GM13976 (cell line): ENCODE measurements at regions not wholly inside any gene's neighbourhood (a gene's known extent, or its start where the extent isn't known, plus 50 kb on each side); places are given as distances from the start of the nearest gene placed in this dataset.

Source experiments
- DNase-seq: peaks from one replicate; pipeline ENCODE4 v3.0.0; 2012; ENCODE audit warnings: low spot score
- in situ Hi-C: fragments of 300-500 bp; cut with MboI; formaldehyde crosslinking; loops from one replicate; pipeline ENCODE4 v1.12.0; 2022; ENCODE audit warnings: low sequenced_read_pairs, mixed read lengths, inconsistent platforms; ENCODE audit not compliant: unreplicated experiment
- TF ChIP-seq, protein P1 (sequence below): IDR thresholded peaks from 2 replicates; pipeline ENCODE4 v1.5.1; 2012; ENCODE audit warnings: borderline replicate concordance, mild to moderate bottlenecking; ENCODE audit not compliant: insufficient read depth; ENCODE audit errors: extremely low read depth, missing control alignments, control extremely low read depth

DNA sequence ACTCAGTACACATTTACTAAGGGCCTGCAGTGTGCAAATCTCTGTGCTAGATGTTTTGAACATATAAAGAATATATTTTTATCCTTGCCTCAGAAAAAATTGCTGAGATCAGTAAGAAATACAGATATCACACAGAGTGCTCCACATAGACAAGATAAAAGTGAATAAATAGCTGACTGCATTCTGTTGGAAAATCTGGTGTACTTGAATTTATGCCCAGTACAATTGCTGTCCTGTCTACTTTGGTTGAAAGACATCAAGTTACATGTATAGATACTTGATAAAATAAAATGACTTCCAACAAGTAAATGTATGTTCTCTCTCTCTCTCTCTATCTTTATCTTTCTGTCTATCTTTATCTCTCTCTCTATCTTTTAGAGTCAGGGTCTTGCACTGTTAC lies 381.2 kb upstream of the CBLB start:
- in situ Hi-C loops: loop anchor here (10.0 kb wide), 1 partner anchor 75 kb away; no protein-coding TSS in a partner anchor
- no peak for DNase-seq

DNA sequence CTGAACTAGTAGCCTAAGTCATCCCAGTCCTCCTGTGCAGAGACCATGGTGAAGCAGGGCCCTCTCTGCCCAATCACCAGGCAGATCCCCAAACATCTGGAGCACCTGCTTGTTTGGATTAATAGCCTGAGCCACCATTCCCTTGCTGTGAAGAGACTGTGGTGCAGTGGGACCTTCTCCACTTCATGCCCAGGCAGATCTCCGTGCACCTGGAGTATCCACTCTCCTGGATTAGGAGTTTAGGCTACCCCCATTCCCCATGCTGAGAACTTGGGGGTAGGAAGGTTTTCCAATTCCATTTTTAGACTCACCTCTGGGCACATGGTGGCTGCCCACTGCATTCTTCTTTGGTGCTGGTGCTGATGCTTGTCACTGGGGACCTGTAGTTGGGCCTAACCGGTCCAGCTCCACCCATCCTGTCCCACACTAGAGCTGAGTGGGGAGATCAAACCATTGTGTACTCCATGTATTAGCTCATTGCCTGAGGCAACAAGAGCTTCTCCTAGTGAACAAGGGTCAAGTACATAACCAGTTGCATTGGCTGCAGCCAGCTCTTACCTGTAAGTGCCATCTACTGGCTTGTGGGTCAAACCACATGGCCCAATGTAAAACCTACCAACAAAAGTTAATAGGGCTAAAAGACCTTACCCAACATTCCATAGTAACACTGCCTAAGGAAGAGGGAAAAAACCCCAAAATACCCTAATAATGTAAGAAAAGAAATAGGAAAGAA lies 382.5 kb upstream of the CBLB start:
- DNase-seq: no peak
- TF ChIP-seq, protein P1, sequence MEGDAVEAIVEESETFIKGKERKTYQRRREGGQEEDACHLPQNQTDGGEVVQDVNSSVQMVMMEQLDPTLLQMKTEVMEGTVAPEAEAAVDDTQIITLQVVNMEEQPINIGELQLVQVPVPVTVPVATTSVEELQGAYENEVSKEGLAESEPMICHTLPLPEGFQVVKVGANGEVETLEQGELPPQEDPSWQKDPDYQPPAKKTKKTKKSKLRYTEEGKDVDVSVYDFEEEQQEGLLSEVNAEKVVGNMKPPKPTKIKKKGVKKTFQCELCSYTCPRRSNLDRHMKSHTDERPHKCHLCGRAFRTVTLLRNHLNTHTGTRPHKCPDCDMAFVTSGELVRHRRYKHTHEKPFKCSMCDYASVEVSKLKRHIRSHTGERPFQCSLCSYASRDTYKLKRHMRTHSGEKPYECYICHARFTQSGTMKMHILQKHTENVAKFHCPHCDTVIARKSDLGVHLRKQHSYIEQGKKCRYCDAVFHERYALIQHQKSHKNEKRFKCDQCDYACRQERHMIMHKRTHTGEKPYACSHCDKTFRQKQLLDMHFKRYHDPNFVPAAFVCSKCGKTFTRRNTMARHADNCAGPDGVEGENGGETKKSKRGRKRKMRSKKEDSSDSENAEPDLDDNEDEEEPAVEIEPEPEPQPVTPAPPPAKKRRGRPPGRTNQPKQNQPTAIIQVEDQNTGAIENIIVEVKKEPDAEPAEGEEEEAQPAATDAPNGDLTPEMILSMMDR: no peak
- in situ Hi-C loops: loop anchor here (10.0 kb wide), 1 partner anchor 77 kb away; no protein-coding TSS in a partner anchor

More for the DNA sequence above, 381.2 kb upstream of the CBLB start:
- TF ChIP-seq, protein P1: no peak

DNA sequence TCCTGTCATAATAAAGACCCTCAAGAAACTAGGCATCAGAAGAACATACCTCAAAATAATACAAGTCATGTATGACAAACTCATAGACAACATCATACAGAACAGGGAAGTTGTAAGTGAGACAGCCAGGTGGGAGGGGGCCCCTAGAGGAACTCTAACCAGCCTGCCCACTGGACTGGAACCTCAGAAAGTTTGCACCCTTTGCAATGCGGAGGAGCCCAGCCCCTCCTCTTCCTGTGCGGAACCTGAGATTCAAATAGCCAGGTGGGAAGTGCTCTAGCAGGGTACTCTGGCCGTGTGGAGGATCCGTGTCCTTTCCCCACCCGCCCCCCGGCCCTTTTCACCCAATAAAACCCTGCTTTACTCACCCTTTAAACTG lies 387.0 kb upstream of the CBLB start:
- TF ChIP-seq, protein P1: no peak
- peak; percentile 60 for DNase-seq

DNA sequence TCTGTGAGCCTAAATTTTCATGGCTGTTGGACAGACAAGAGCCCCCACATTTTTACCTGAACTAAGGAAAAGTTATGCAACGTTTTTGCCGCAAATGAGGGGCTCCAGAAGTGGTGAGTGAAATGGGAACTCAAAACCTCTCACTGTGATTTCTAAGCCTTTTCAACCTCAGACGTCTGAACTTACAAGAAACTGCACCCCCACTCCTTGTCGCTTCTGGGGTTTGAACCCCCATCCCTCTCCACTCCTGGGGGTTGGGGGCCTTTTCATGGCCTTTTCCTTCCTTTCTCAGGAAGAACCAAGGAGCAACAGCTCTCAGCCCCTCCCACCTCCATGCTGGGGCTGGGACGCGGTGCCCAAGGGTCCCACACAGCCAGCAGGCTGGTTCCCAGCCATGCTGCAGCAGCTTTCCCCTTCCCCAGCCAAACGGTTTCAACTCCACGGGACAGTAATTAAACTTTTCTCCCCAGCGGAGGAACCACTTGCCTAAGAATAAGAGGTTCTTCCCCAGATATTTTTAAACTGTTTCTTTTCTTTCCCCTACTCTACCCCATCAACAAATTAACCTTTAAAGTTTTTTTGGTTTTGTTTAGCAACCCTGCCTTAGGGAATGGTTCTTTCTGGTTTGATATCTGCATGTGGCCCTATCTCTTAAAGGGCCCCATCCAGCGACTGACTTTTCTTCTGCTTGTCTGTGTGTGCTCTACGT lies 387.6 kb upstream of the CBLB start:
- TF ChIP-seq, protein P1: no peak
- in situ Hi-C loops: loop anchor here (10.0 kb wide), 1 partner anchor 82 kb away; no protein-coding TSS in a partner anchor
- peak; percentile 28 for DNase-seq

More for the DNA sequence above, 387.0 kb upstream of the CBLB start:
- in situ Hi-C loops: loop anchor here (10.0 kb wide), 1 partner anchor 81 kb away; no protein-coding TSS in a partner anchor

DNA sequence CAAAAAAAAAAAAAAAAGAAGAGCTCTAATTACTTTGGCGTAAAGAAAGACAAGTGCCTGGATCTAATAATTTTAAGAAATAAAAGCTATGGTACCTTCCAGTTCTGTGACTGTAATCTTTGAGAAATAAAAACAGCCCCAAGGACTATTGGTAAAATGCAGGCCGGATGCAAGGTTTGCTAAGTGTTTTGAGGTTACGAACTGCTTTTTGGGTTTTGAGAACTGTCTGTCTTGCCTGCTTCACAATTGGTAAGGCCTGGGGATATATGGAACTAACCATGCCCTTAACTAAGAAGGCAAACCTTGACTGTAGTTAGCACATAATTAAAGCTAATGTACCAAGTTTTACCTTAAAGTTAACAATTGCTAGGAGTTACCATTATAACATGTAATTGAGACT lies 388.4 kb upstream of the CBLB start:
- DNase-seq: no peak
- in situ Hi-C loops: loop anchor here (10.0 kb wide), 1 partner anchor 82 kb away; no protein-coding TSS in a partner anchor
- TF ChIP-seq, protein P1: no peak

DNA sequence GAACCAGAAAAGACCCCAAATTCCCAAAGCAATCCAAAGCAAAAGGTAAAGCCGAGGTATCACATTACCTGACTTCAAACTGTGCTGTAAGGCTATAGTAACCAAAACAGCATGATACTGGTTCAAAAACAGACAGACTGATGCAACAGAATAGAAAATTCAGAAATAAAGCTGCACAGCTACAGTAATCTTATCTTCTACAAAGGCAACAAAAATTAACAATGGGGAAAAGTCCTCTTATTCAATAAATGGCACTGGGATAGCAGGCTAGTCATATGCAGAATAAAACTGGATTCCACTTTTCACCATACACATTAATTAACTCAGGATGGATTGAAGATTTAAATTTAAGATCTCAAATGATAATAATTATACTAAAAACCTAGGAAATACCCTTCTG lies 392.6 kb upstream of the CBLB start:
- TF ChIP-seq, protein P1: no peak
- no peak for DNase-seq
- in situ Hi-C loops: no loop called here
